Liver (tissue), 7 donors: ENCODE measurements at regions not wholly inside any gene's neighbourhood (a gene's known extent, or its start where the extent isn't known, plus 50 kb on each side); places are given as distances from the start of the nearest gene placed in this dataset.

Source experiments
- DNase-seq: peaks from one replicate; pipeline ENCODE4 v3.0.0-alpha.2; 2017; ENCODE audit warnings: low spot score
- H3K27ac ChIP-seq, 2 donors: one replicate each; pipeline ENCODE4 v1.7.0; 2013; ENCODE audit warnings: inconsistent platforms in 2 of 2, low read length in 2 of 2, control low read depth in 1 of 2, low read depth in 1 of 2, mild to moderate bottlenecking in 1 of 2
- H3K27me3 ChIP-seq, 4 donors: one replicate each; pipeline versions ENCODE4 v1.6.1 to v1.7.0; 2013; ENCODE audit warnings: low read length in 3 of 4, inconsistent platforms in 1 of 4, mild to moderate bottlenecking in 1 of 4, moderate library complexity in 1 of 4; ENCODE audit not compliant: control insufficient read depth in 4 of 4, insufficient read depth in 4 of 4
- H3K36me3 ChIP-seq, 4 donors: one replicate each; pipeline versions ENCODE4 v1.6.1 to v1.7.0; 2013; ENCODE audit warnings: low read length in 3 of 4, mild to moderate bottlenecking in 3 of 4, low read depth in 1 of 4, moderate library complexity in 1 of 4; ENCODE audit not compliant: control insufficient read depth in 4 of 4, insufficient read depth in 3 of 4
- H3K4me1 ChIP-seq, 4 donors: one replicate each; pipeline versions ENCODE4 v1.6.1 to v1.7.0; 2013; ENCODE audit warnings: low read length in 3 of 4, mild to moderate bottlenecking in 3 of 4, moderate library complexity in 1 of 4; ENCODE audit not compliant: control insufficient read depth in 4 of 4, insufficient read depth in 4 of 4
- H3K4me3 ChIP-seq, 3 donors: one replicate each; pipeline versions ENCODE4 v1.6.1 to v1.7.0; 2013; ENCODE audit warnings: low read length in 3 of 3, control low read depth in 1 of 3, low read depth in 1 of 3, mild to moderate bottlenecking in 1 of 3
- H3K9ac ChIP-seq, 2 donors: one replicate each; pipeline ENCODE4 v1.7.0; 2013; ENCODE audit warnings: low read length in 2 of 2, mild to moderate bottlenecking in 2 of 2, moderate library complexity in 2 of 2, control low read depth in 1 of 2, low read depth in 1 of 2
- H3K9me3 ChIP-seq, 4 donors: one replicate each; pipeline versions ENCODE4 v1.6.1 to v1.7.0; 2013; ENCODE audit warnings: low read length in 3 of 4; ENCODE audit not compliant: control insufficient read depth in 4 of 4
- ATF3 ChIP-seq: IDR thresholded peaks from 2 replicates; pipeline ENCODE4 v1.6.1; 2016; ENCODE audit warnings: antibody characterized with exemption
- FOXA1 ChIP-seq: IDR thresholded peaks from 2 replicates; pipeline ENCODE4 v1.6.1; 2016; ENCODE audit warnings: antibody characterized with exemption
- FOXA2 ChIP-seq: IDR thresholded peaks from 2 replicates; pipeline ENCODE4 v1.6.1; 2016; ENCODE audit warnings: antibody characterized with exemption
- HNF4A ChIP-seq, 2 donors: conservative IDR thresholded peaks; 2 replicates each; pipeline ENCODE4 v1.6.1; 2016; ENCODE audit warnings: antibody characterized with exemption in 2 of 2, mild to moderate bottlenecking in 2 of 2
- HNF4G ChIP-seq: IDR thresholded peaks from 2 replicates; pipeline ENCODE4 v1.6.1; 2016; ENCODE audit warnings: antibody characterized with exemption
- JUND ChIP-seq, 2 donors: IDR thresholded peaks; 2 replicates each; pipeline ENCODE4 v1.6.1; 2016; ENCODE audit warnings: antibody characterized with exemption in 2 of 2
- MAX ChIP-seq: IDR thresholded peaks from 2 replicates; pipeline ENCODE4 v1.6.1; 2016; ENCODE audit warnings: antibody characterized with exemption
- NR2F2 ChIP-seq: IDR thresholded peaks from 2 replicates; pipeline ENCODE4 v1.6.1; 2016; ENCODE audit warnings: antibody characterized with exemption
- RAD21 ChIP-seq, 2 donors: IDR thresholded peaks; 2 replicates each; pipeline ENCODE4 v1.6.1; 2016; ENCODE audit warnings: antibody characterized with exemption in 2 of 2, mild to moderate bottlenecking in 2 of 2
- REST ChIP-seq: IDR thresholded peaks from 2 replicates; pipeline ENCODE4 v1.6.1; 2016; ENCODE audit warnings: antibody characterized with exemption, mild to moderate bottlenecking
- RXRA ChIP-seq, 2 donors: IDR thresholded peaks; 2 replicates each; pipeline ENCODE4 v1.6.1; 2017 to 2018; ENCODE audit warnings: antibody characterized with exemption in 2 of 2, mild to moderate bottlenecking in 1 of 2
- SP1 ChIP-seq: IDR thresholded peaks from 2 replicates; pipeline ENCODE4 v1.6.1; 2018; ENCODE audit warnings: antibody characterized with exemption, mild to moderate bottlenecking
- TAF1 ChIP-seq: conservative IDR thresholded peaks from 2 replicates; pipeline ENCODE4 v1.6.1; 2016; ENCODE audit warnings: antibody characterized with exemption, mild to moderate bottlenecking
- YY1 ChIP-seq: IDR thresholded peaks from 2 replicates; pipeline ENCODE4 v1.6.1; 2016; ENCODE audit warnings: antibody characterized with exemption, mild to moderate bottlenecking
- WGBS: extraction: QIAGEN DNeasy Blood & Tissue Kit; methylation state at CpG from one replicate; pipeline ENCODE4 v1.1.7; 2013; 5-methylcytosine and 5-hydroxymethylcytosine counted together
- TF ChIP-seq, protein P1 (sequence below): IDR thresholded peaks from 2 replicates; pipeline ENCODE4 v1.6.1; 2016; ENCODE audit warnings: antibody characterized with exemption
- donor health status: healthy.
- donor health status: healthy.
- donor health status: healthy.
- donor health status: healthy.

DNA sequence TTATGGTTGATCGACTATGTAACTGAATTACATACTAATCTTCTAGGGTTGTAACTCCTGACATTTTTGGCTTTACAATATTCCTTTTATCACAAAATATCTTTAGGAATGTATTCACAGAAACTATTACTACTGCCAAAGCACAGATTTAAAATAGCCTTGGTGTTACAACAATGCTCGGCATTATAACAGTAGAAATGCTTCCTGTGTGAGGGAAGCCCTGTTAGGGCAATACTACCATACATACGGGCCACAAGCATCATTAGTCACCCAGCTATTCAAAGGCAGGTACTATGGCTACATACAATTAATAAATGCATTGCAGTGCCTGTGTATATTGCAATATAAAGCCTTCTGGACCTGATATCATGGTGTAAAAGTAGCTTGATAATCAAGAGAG is 517.8 kb downstream of the C12orf50 start (continued):
- TF ChIP-seq ATF3 (no peak), HNF4A (conservative IDR thresholded peaks at IDR 0.05) (no peak), MAX (no peak), FOXA1 (no peak), NR2F2 (no peak)
- TF ChIP-seq, protein P1, sequence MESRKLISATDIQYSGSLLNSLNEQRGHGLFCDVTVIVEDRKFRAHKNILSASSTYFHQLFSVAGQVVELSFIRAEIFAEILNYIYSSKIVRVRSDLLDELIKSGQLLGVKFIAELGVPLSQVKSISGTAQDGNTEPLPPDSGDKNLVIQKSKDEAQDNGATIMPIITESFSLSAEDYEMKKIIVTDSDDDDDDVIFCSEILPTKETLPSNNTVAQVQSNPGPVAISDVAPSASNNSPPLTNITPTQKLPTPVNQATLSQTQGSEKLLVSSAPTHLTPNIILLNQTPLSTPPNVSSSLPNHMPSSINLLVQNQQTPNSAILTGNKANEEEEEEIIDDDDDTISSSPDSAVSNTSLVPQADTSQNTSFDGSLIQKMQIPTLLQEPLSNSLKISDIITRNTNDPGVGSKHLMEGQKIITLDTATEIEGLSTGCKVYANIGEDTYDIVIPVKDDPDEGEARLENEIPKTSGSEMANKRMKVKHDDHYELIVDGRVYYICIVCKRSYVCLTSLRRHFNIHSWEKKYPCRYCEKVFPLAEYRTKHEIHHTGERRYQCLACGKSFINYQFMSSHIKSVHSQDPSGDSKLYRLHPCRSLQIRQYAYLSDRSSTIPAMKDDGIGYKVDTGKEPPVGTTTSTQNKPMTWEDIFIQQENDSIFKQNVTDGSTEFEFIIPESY: no peak

GRCh38 chr12:87509237-87509820 is 519.9 kb downstream of the C12orf50 start:
- no peak for TF ChIP-seq HNF4A (conservative IDR thresholded peaks at IDR 0.05)
- no peak for TF ChIP-seq RXRA (IDR thresholded peaks at IDR 0.05)
- TF ChIP-seq MAX: no peak
- TF ChIP-seq JUND (IDR thresholded peaks at IDR 0.05): no peak
- TF ChIP-seq RAD21 (IDR thresholded peaks at IDR 0.05): no peak
- TF ChIP-seq YY1: no peak
- no peak for TF ChIP-seq TAF1
- no peak for TF ChIP-seq HNF4G
- no peak for TF ChIP-seq REST
- TF ChIP-seq FOXA2: no peak
- TF ChIP-seq SP1: no peak
- no peak overlapping the region for H3K27ac ChIP-seq
- H3K4me3 ChIP-seq: no peak overlapping the region
- no peaks in the 10 kb centered on the region for H3K9me3 ChIP-seq
- DNase-seq: no peak
- no peaks in the 10 kb centered on the region for H3K27me3 ChIP-seq
- H3K36me3 ChIP-seq: no peaks in the 10 kb centered on the region
- H3K4me1 ChIP-seq: no peaks in the 10 kb centered on the region
- no peak overlapping the region for H3K9ac ChIP-seq

GRCh38 chr12:87491598-87491997 is 537.6 kb downstream of the C12orf50 start:
- no peaks in the 10 kb centered on the region for H3K9me3 ChIP-seq
- H3K4me1 ChIP-seq: peaks cover 0 to 6% (median 2%) of the 10 kb centered on the region in 4 donors
- H3K27me3 ChIP-seq: no peaks in the 10 kb centered on the region
- H3K36me3 ChIP-seq: no peaks in the 10 kb centered on the region
- H3K9ac ChIP-seq: no peak overlapping the region
- no peak for DNase-seq
- WGBS: 56% methylated on average over 3 of the region's 3 CpGs
- TF ChIP-seq ATF3: no peak
- no peak for TF ChIP-seq HNF4A (conservative IDR thresholded peaks at IDR 0.05)
- H3K4me3 ChIP-seq: no peak overlapping the region
- no peak overlapping the region for H3K27ac ChIP-seq
